Esophagus muscularis mucosa (tissue), 3 donors: ENCODE measurements at regions not wholly inside any gene's neighbourhood (a gene's known extent, or its start where the extent isn't known, plus 50 kb on each side); places are given as distances from the start of the nearest gene placed in this dataset.

Experiments used
- POLR2A ChIP-seq: fragments of 450-650 bp; IDR thresholded peaks from one replicate; pipeline ENCODE4 v1.6.1; 2017; ENCODE audit warnings: antibody characterized with exemption, moderate library complexity, mild to moderate bottlenecking, low read depth
- POLR2AphosphoS5 ChIP-seq, 2 donors: sonication (generic); formaldehyde crosslinking; IDR thresholded peaks; one replicate each; pipeline ENCODE4 v1.6.1; 2017; ENCODE audit warnings: antibody characterized with exemption in 2 of 2
- TF ChIP-seq, protein P1 (sequence below), 3 experiments: fragments of 200-600 bp in 2 of 3; fragments of 450-650 bp in 1 of 3; sonication (generic) in 2 of 3; IDR thresholded peaks; one replicate each; pipeline ENCODE4 v1.5.1; 2017 to 2019; ENCODE audit warnings: antibody characterized with exemption in 3 of 3, mild to moderate bottlenecking in 2 of 3, moderate library complexity in 1 of 3

DNA sequence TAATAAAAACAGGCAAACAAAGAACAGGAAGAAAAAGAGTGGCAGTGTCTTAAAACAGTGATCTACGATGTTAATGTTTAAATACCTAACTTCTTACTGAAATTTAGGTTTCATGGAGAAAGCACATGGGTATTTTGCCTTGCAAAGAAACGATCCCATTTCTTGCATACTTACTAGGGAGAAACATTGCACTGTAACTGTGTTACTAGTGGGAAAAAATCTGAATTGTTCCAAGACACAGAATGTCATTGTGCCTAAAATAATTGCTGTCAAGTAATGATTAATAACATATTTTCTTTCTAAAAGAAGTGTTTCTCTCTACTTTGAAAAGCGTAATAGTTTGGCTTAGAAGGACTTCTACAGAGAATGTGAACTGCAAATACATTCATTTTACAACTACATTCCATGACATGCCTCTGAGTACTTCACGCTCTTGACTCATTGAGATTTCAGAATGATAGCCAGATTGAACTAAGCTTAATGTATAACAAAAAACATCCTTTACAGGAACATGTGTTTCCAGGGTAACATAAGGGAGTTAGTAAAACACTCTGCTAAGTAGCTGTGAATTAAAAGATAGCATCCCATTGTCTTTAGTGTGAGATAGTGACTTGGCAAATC is 256.2 kb upstream of the CPNE8 start:
- TF ChIP-seq, protein P1, sequence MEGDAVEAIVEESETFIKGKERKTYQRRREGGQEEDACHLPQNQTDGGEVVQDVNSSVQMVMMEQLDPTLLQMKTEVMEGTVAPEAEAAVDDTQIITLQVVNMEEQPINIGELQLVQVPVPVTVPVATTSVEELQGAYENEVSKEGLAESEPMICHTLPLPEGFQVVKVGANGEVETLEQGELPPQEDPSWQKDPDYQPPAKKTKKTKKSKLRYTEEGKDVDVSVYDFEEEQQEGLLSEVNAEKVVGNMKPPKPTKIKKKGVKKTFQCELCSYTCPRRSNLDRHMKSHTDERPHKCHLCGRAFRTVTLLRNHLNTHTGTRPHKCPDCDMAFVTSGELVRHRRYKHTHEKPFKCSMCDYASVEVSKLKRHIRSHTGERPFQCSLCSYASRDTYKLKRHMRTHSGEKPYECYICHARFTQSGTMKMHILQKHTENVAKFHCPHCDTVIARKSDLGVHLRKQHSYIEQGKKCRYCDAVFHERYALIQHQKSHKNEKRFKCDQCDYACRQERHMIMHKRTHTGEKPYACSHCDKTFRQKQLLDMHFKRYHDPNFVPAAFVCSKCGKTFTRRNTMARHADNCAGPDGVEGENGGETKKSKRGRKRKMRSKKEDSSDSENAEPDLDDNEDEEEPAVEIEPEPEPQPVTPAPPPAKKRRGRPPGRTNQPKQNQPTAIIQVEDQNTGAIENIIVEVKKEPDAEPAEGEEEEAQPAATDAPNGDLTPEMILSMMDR (IDR thresholded peaks at IDR 0.05) = no peak
- TF ChIP-seq POLR2A (no peak), POLR2AphosphoS5 (IDR thresholded peaks at IDR 0.05) (no peak)
